ENCODE measurements at regions not wholly inside any gene's neighbourhood (a gene's known extent, or its start where the extent isn't known, plus 50 kb on each side); places are given as distances from the start of the nearest gene placed in this dataset.

- no peak for DNase-seq
These were observed 56.6 kb downstream of the HLA-G start for GRCh38 chr6:29884261-29884660.

GRCh38 chr6:29886701-29887100, 55.6 kb upstream of the HLA-A start:
- no peak for DNase-seq

GRCh38 chr6:29887330-29887818, 55.0 kb upstream of the HLA-A start:
- no peak for DNase-seq

- peak; percentile 9 for DNase-seq
These were observed 54.2 kb upstream of the HLA-A start for GRCh38 chr6:29887819-29888776.
